ENCODE measurements at regions not wholly inside any gene's neighbourhood (a gene's known extent, or its start where the extent isn't known, plus 50 kb on each side); places are given as distances from the start of the nearest gene placed in this dataset.

DNA sequence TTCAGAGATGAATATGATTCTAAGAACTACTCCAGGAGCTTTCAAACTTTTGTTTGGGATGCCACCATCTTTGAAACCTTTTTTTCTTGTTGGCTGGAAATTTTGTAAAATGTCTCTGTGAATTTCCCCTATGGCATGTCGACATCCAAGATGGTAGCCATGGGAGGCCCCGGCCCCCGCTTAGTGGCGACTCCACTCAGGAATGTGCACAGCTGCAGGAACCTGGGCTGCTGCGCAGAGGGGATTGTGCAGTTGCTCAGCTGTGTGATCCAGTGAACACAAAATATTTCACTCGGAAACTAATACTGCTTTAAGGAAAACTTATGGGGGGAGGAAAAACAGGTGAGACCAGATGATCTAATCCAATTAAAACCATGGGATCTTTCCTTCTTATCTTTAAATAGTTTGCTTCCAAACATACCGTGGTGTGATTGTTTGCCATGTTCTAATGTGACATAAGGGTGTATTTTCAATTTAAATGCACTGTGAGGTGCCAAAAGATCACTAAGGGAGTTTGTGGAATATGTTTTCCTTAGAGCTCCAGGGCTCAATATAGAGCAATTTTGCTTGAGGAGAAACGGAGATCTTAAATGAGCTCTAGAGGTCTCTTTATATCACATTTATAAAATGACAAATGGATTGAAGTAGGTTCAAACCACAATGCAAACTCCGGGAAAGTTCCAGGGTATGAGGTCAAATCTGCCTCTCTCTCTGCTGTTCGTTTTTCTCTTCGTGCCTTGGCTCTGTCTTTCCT lies 497.7 kb downstream of the FGF9 start:
- TF ChIP-seq, protein P1, sequence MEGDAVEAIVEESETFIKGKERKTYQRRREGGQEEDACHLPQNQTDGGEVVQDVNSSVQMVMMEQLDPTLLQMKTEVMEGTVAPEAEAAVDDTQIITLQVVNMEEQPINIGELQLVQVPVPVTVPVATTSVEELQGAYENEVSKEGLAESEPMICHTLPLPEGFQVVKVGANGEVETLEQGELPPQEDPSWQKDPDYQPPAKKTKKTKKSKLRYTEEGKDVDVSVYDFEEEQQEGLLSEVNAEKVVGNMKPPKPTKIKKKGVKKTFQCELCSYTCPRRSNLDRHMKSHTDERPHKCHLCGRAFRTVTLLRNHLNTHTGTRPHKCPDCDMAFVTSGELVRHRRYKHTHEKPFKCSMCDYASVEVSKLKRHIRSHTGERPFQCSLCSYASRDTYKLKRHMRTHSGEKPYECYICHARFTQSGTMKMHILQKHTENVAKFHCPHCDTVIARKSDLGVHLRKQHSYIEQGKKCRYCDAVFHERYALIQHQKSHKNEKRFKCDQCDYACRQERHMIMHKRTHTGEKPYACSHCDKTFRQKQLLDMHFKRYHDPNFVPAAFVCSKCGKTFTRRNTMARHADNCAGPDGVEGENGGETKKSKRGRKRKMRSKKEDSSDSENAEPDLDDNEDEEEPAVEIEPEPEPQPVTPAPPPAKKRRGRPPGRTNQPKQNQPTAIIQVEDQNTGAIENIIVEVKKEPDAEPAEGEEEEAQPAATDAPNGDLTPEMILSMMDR (IDR thresholded peaks at IDR 0.05) = no peak
- no peak for TF ChIP-seq POLR2AphosphoS5 (IDR thresholded peaks at IDR 0.05)
- TF ChIP-seq POLR2A (IDR thresholded peaks at IDR 0.05) = no peak
- no peak for TF ChIP-seq EP300 (IDR thresholded peaks at IDR 0.05)
